Esophagus muscularis mucosa (tissue), 3 donors: ENCODE measurements at regions not wholly inside any gene's neighbourhood (a gene's known extent, or its start where the extent isn't known, plus 50 kb on each side); places are given as distances from the start of the nearest gene placed in this dataset.

Experiments
- CTCF ChIP-seq, 3 experiments: fragments of 200-600 bp in 2 of 3; fragments of 450-650 bp in 1 of 3; sonication (generic) in 2 of 3; IDR thresholded peaks; one replicate each; pipeline ENCODE4 v1.5.1; 2017 to 2019; ENCODE audit warnings: antibody characterized with exemption in 3 of 3, mild to moderate bottlenecking in 2 of 3, moderate library complexity in 1 of 3
- POLR2A ChIP-seq: fragments of 450-650 bp; IDR thresholded peaks from one replicate; pipeline ENCODE4 v1.6.1; 2017; ENCODE audit warnings: antibody characterized with exemption, moderate library complexity, mild to moderate bottlenecking, low read depth
- POLR2AphosphoS5 ChIP-seq, 2 donors: sonication (generic); formaldehyde crosslinking; IDR thresholded peaks; one replicate each; pipeline ENCODE4 v1.6.1; 2017; ENCODE audit warnings: antibody characterized with exemption in 2 of 2

DNA sequence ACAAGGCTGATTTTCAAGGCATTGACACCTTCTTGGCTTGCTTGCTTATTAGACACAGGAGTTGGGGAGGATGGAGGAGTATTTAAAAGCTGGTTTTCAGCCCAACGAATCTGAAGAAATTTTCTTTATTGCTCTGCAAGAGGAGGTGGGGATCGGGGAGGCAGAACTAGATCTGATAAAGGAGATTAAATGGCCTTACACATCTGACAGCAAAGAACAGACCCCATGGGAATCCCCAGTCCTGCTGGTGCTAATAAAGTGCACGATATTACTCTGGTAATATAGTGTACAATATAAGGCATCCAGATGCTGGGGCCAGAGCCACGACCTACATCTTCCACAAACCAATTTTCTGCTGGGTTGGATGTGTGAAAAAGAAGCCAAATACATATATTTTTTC lies 323.0 kb downstream of the OMA1 start:
- TF ChIP-seq CTCF (IDR thresholded peaks at IDR 0.05) (no peak), POLR2AphosphoS5 (IDR thresholded peaks at IDR 0.05) (no peak), POLR2A (no peak)
